Osteocyte (in vitro differentiated cells): ENCODE measurements at regions not wholly inside any gene's neighbourhood (a gene's known extent, or its start where the extent isn't known, plus 50 kb on each side); places are given as distances from the start of the nearest gene placed in this dataset.
A peak's percentile ranks its signal among the peaks of the same experiment; 100 is the strongest.

Experiments used
- DNase-seq: peaks from one replicate; pipeline ENCODE4 v3.0.0; 2021; ENCODE audit warnings: mixed read lengths; ENCODE audit not compliant: unreplicated experiment; ENCODE audit errors: extremely low spot score
- H3K27ac Mint-ChIP-seq: one replicate; pipeline ENCODE4 v1.8.0; 2021; ENCODE audit warnings: mild to moderate bottlenecking, mixed read lengths; ENCODE audit not compliant: unreplicated experiment
- H3K27me3 Mint-ChIP-seq: one replicate; pipeline ENCODE4 v1.8.0; 2021; ENCODE audit warnings: mixed read lengths; ENCODE audit not compliant: unreplicated experiment
- H3K36me3 Mint-ChIP-seq: one replicate; pipeline ENCODE4 v1.8.0; 2021; ENCODE audit warnings: mixed read lengths; ENCODE audit not compliant: unreplicated experiment
- H3K4me1 Mint-ChIP-seq: one replicate; pipeline ENCODE4 v1.8.0; 2021; ENCODE audit warnings: mixed read lengths; ENCODE audit not compliant: unreplicated experiment
- H3K4me3 Mint-ChIP-seq: one replicate; pipeline ENCODE4 v1.8.0; 2021; ENCODE audit warnings: mild to moderate bottlenecking, moderate library complexity, mixed read lengths; ENCODE audit not compliant: unreplicated experiment
- H3K9me3 Mint-ChIP-seq: one replicate; pipeline ENCODE4 v1.8.0; 2021; ENCODE audit warnings: mixed read lengths; ENCODE audit not compliant: unreplicated experiment
- TF ChIP-seq, protein P1 (sequence below): fragments of 200-600 bp; sonication (generic); IDR thresholded peaks from 2 replicates; pipeline ENCODE4 v1.5.0; 2021; ENCODE audit warnings: antibody characterized with exemption, mild to moderate bottlenecking, moderate library complexity

DNA sequence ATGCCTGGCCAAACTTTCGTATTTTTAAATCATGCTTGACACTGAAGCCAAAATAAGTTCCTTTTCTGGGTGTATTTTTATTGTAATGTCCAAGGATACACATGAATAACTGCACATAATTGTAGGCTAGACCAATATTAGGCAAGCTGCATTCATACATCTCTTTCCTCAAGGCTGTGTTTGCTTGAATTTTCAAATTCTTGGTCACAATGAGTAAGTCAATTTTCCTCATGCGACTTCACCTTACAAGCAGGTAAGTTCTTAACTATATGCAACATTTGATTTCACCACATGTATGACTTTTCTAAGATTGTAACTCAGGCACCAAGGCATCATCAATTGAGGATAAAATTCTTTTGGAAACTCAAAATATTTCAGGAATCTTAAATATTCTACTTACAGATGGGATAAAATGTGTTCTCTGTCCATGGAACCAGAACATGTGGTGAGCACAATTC lies 112.4 kb upstream of the ZNF217 start:
- Mint-ChIP-seq H3K4me1 (peaks cover 38% of the 10 kb centered on the region), H3K27ac (peak overlapping the region; percentile 93), H3K27me3 (no peaks in the 10 kb centered on the region), H3K4me3 (peak overlapping the region; percentile 16), H3K36me3 (no peaks in the 10 kb centered on the region), H3K9me3 (no peaks in the 10 kb centered on the region)
- no peak for DNase-seq
- TF ChIP-seq, protein P1, sequence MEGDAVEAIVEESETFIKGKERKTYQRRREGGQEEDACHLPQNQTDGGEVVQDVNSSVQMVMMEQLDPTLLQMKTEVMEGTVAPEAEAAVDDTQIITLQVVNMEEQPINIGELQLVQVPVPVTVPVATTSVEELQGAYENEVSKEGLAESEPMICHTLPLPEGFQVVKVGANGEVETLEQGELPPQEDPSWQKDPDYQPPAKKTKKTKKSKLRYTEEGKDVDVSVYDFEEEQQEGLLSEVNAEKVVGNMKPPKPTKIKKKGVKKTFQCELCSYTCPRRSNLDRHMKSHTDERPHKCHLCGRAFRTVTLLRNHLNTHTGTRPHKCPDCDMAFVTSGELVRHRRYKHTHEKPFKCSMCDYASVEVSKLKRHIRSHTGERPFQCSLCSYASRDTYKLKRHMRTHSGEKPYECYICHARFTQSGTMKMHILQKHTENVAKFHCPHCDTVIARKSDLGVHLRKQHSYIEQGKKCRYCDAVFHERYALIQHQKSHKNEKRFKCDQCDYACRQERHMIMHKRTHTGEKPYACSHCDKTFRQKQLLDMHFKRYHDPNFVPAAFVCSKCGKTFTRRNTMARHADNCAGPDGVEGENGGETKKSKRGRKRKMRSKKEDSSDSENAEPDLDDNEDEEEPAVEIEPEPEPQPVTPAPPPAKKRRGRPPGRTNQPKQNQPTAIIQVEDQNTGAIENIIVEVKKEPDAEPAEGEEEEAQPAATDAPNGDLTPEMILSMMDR: no peak

DNA sequence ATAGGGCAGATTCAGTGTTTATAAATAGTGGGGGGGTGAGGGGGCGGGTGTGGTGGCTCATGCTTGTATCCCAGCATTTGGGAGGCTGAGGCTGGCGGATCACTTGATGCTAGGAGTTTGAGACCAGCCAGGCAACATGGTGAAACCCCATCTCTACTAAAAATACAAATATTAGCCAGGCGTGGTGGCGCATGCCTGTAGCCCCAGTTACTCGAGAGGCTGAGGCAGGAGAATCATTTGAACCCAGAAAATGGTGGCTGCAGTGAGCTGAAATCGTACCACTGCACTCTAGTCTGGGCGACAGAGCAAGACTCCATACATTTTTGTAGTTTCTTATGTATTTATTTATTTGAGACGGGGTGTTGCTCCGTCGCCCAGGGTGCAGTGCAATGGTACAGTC lies 109.0 kb upstream of the ZNF217 start:
- DNase-seq: no peak
- TF ChIP-seq, protein P1: no peak
- Mint-ChIP-seq H3K27me3 (no peaks in the 10 kb centered on the region), H3K4me3 (no peak overlapping the region), H3K9me3 (no peaks in the 10 kb centered on the region), H3K36me3 (no peaks in the 10 kb centered on the region), H3K27ac (no peak overlapping the region), H3K4me1 (peaks cover 23% of the 10 kb centered on the region)

DNA sequence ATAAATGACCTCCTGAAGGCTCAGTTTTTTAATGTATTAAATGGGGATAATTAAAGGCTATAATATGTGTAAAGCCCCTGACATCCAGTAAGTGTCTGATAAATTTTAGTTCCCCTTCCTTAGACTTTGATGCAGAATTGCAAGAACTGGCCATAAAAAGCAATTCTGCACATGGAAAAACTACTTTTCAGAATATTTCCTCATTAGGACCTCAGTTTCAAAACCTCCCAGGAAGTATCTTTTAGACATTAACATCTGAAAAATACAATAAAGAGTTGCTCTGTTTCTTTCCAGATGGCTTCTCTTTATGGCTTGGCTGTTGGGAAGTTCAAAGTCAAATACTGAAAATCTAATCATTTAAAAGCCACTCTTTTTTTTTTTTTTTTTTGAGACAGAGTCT lies 106.3 kb upstream of the ZNF217 start:
- TF ChIP-seq, protein P1: no peak
- Mint-ChIP-seq H3K4me3 (no peak overlapping the region), H3K36me3 (no peaks in the 10 kb centered on the region), H3K9me3 (no peaks in the 10 kb centered on the region), H3K27me3 (no peaks in the 10 kb centered on the region), H3K27ac (no peak overlapping the region), H3K4me1 (peaks cover 1% of the 10 kb centered on the region)
- DNase-seq: no peak

DNA sequence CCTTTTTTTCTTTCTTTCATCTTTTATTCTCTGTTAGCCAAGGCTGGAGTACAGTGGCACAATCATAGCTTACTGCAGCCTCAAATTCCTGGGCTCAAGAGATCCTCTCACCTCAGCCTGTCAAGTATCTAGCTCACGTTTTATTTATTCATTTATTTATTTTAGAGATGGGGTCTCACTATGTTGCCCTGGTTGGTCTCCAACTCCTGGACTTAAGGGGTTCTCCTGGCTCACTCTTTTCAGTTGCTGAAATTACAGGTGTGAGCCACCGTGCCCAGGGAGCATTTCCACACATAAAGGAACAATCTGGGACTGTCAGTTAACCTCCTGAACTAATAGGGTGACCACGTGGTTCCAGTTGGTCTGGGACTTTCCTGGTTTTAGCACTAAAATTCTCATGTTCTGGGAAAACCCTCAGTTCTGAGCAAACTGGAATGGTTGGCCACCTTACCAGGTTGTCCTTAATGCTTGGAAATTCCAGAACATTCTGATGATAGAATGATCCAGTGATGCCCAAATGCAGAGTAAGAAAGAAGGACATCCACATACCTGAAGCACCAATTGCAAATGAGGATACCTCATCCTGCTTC lies 105.5 kb upstream of the ZNF217 start:
- no peak for DNase-seq
- H3K4me3 Mint-ChIP-seq: no peak overlapping the region
- no peak overlapping the region for H3K27ac Mint-ChIP-seq
- no peaks in the 10 kb centered on the region for H3K9me3 Mint-ChIP-seq
- no peaks in the 10 kb centered on the region for H3K27me3 Mint-ChIP-seq
- no peaks in the 10 kb centered on the region for H3K36me3 Mint-ChIP-seq
- no peaks in the 10 kb centered on the region for H3K4me1 Mint-ChIP-seq
- TF ChIP-seq, protein P1: no peak

DNA sequence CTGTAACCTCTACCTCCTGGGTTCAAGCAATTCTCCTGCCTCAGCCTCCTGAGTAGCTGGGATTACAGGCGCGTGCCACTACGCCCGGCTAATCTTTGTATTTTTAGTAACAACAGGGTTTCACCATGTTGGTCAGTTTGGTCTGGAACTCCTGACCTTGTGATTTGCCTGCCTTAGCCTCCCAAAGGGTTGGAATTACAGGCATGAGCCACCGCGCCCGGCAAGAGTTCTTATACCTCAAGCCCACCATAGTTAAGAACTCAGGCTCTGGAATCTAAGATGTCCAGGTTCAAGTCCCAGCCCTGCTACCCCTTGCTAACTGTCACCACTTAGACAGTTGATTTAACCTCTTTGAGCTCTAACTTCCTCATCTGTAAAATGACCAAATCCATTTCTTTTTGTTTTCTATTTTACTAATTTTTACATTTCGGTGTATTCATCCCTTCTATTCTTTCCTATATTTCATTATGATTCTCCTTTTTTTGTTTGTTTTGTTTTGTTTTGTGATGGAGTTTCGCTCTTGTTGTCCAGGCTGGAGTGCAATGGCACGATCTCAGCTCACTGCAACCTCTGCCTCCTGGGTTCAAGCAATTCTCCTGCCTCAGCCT lies 104.8 kb upstream of the ZNF217 start:
- TF ChIP-seq, protein P1: no peak
- H3K4me1 Mint-ChIP-seq: no peaks in the 10 kb centered on the region
- no peaks in the 10 kb centered on the region for H3K9me3 Mint-ChIP-seq
- H3K27me3 Mint-ChIP-seq: no peaks in the 10 kb centered on the region
- no peaks in the 10 kb centered on the region for H3K36me3 Mint-ChIP-seq
- no peak for DNase-seq
- no peak overlapping the region for H3K4me3 Mint-ChIP-seq
- H3K27ac Mint-ChIP-seq: no peak overlapping the region
